ENCODE measurements at regions not wholly inside any gene's neighbourhood (a gene's known extent, or its start where the extent isn't known, plus 50 kb on each side); places are given as distances from the start of the nearest gene placed in this dataset.

- no peak for DNase-seq
Measured at GRCh38 chr5:68011259-68011760, 204.2 kb upstream of the PIK3R1 start.

DNA sequence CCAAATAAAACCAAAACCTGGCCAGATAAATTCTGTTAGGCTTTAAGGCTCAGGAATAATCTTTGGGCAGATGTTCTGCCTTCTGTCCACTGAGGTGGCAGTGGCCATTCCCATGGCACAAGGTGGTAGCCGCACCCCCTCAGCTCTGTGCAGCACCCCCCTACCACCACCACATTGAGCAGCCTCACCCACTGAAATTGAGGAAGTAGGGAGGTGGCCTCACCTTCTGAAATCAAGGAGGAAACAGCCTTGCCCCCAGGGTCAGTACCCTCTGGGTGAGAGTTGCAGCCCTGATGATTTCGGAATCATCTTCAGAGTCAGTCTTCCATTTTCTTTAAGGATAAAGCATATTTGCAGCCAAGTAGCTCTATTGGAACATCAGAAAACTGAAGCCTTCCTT, 204.8 kb upstream of the PIK3R1 start:
- intact Hi-C loops (cut with micrococcal nuclease): no loop called here
- Histone ChIP-seq H3K4me3 (ENCODE audit: low read length in 2 of 2) (no peak overlapping the region), H3K27me3 (ENCODE audit: insufficient read depth, low read length) (no peaks in the 10 kb centered on the region), H3K27ac (ENCODE audit: low read depth, low read length) (no peak overlapping the region), H3K36me3 (ENCODE audit: insufficient read depth, low read length) (no peaks in the 10 kb centered on the region), H3K4me1 (ENCODE audit: insufficient read depth, low read length) (no peaks in the 10 kb centered on the region), H3K9me3 (ENCODE audit: control insufficient read depth in 1 of 2, low read length in 2 of 2) (no peaks in the 10 kb centered on the region)
- Mint-ChIP-seq H3K27me3 (peaks cover 2 to 3% of the 10 kb centered on the region in 2 donors), H3K4me3 (no peak overlapping the region), H3K4me1 (peaks cover 0 to 4% (median 2%) of the 10 kb centered on the region in 4 donors), H3K27ac (no peak overlapping the region), H3K9me3 (peaks cover 0 to 5% (median 0%) of the 10 kb centered on the region in 8 donors), H3K36me3 (no peaks in the 10 kb centered on the region)
- DNase-seq: no peak
- ChIA-PET CTCF (ENCODE audit: partially characterized antibody) (no interaction called here), POLR2A (ENCODE audit: partially characterized antibody) (no interaction called here)

More at GRCh38 chr5:68011259-68011760, 204.2 kb upstream of the PIK3R1 start:
- intact Hi-C loops (cut with micrococcal nuclease): no loop called here
- H3K27ac ChIP-seq (ENCODE audit: low read depth, low read length): no peak overlapping the region
- Mint-ChIP-seq H3K9me3 (peaks cover 0 to 5% (median 0%) of the 10 kb centered on the region in 8 donors), H3K4me3 (no peak overlapping the region), H3K27ac (no peak overlapping the region), H3K36me3 (no peaks in the 10 kb centered on the region), H3K4me1 (peaks cover 0 to 4% (median 2%) of the 10 kb centered on the region in 4 donors), H3K27me3 (peaks cover 2 to 3% of the 10 kb centered on the region in 2 donors)
- no peaks in the 10 kb centered on the region for H3K4me1 ChIP-seq (ENCODE audit: insufficient read depth, low read length)
- ChIA-PET CTCF (ENCODE audit: partially characterized antibody) (no interaction called here), POLR2A (ENCODE audit: partially characterized antibody) (no interaction called here)
- no peak overlapping the region for H3K4me3 ChIP-seq (ENCODE audit: low read length in 2 of 2)
- no peaks in the 10 kb centered on the region for H3K9me3 ChIP-seq (ENCODE audit: control insufficient read depth in 1 of 2, low read length in 2 of 2)
- no peaks in the 10 kb centered on the region for H3K36me3 ChIP-seq (ENCODE audit: insufficient read depth, low read length)
- H3K27me3 ChIP-seq (ENCODE audit: insufficient read depth, low read length): no peaks in the 10 kb centered on the region

- H3K36me3 ChIP-seq (ENCODE audit: insufficient read depth, low read length): no peaks in the 10 kb centered on the region
- H3K9me3 ChIP-seq (ENCODE audit: control insufficient read depth in 1 of 2, low read length in 2 of 2): no peaks in the 10 kb centered on the region
- CTCF ChIA-PET (ENCODE audit: partially characterized antibody): no interaction called here
- H3K36me3 Mint-ChIP-seq: no peaks in the 10 kb centered on the region
- no peaks in the 10 kb centered on the region for H3K4me1 ChIP-seq (ENCODE audit: insufficient read depth, low read length)
- H3K4me3 ChIP-seq (ENCODE audit: low read length in 2 of 2): no peak overlapping the region
- no peak overlapping the region for H3K27ac ChIP-seq (ENCODE audit: low read depth, low read length)
- no peak overlapping the region for H3K27ac Mint-ChIP-seq
- peaks cover 0 to under 1% of the 10 kb centered on the region in 2 donors for H3K27me3 Mint-ChIP-seq
- intact Hi-C loops (cut with micrococcal nuclease): no loop called here
- no peak overlapping the region for H3K4me3 Mint-ChIP-seq
- H3K27me3 ChIP-seq (ENCODE audit: insufficient read depth, low read length): no peaks in the 10 kb centered on the region
- no peak for DNase-seq
- POLR2A ChIA-PET (ENCODE audit: partially characterized antibody): no interaction called here
- peaks cover 0 to 5% (median 0%) of the 10 kb centered on the region in 8 donors for H3K9me3 Mint-ChIP-seq
- no peaks in the 10 kb centered on the region for H3K4me1 Mint-ChIP-seq
Measured at GRCh38 chr5:68007451-68007850, 208.1 kb upstream of the PIK3R1 start.

GRCh38 chr5:68002836-68003235, 212.7 kb upstream of the PIK3R1 start:
- H3K9me3 Mint-ChIP-seq: no peaks in the 10 kb centered on the region
- Histone ChIP-seq H3K27ac (ENCODE audit: low read depth, low read length) (no peak overlapping the region), H3K36me3 (ENCODE audit: insufficient read depth, low read length) (no peaks in the 10 kb centered on the region), H3K27me3 (ENCODE audit: insufficient read depth, low read length) (no peaks in the 10 kb centered on the region), H3K9me3 (ENCODE audit: control insufficient read depth in 1 of 2, low read length in 2 of 2) (no peaks in the 10 kb centered on the region), H3K4me1 (ENCODE audit: insufficient read depth, low read length) (no peaks in the 10 kb centered on the region), H3K4me3 (ENCODE audit: low read length in 2 of 2) (no peak overlapping the region)
- ChIA-PET POLR2A (ENCODE audit: partially characterized antibody) (no interaction called here), CTCF (ENCODE audit: partially characterized antibody) (interaction anchor here (0.7 to 1.1 kb wide), 2 partner anchors 501 to 757 kb away, joined by 3 read pairs; no protein-coding TSS in a partner anchor)
- no peaks in the 10 kb centered on the region for H3K4me1 Mint-ChIP-seq
- intact Hi-C loops (cut with micrococcal nuclease): no loop called here
- H3K36me3 Mint-ChIP-seq: no peaks in the 10 kb centered on the region
- H3K4me3 Mint-ChIP-seq: no peak overlapping the region
- H3K27me3 Mint-ChIP-seq: no peaks in the 10 kb centered on the region
- H3K27ac Mint-ChIP-seq: no peak overlapping the region
- DNase-seq: no peak

DNA sequence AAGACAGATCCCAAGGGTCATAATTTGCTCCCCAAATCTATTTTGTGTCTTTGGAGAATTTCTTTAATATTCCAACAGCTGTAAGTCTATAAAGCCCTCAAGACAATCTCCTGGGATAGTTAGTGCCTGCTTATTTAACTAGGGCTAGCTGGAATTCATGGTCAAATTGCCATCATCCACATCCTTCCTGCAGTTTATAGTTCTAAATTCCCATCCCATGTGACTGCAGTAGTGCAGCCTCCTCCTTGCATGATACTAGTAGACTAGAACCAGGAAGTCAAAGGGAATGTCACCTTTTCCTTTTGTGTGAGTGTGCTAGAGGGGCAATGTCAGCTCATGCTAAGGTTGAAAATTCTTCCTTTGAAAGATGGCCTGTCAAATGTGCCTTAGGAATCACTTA, 214.8 kb upstream of the PIK3R1 start:
- H3K4me3 ChIP-seq (ENCODE audit: low read length in 2 of 2): no peak overlapping the region
- H3K27ac ChIP-seq (ENCODE audit: low read depth, low read length): no peak overlapping the region
- Mint-ChIP-seq H3K36me3 (no peaks in the 10 kb centered on the region), H3K9me3 (no peaks in the 10 kb centered on the region), H3K4me3 (no peak overlapping the region), H3K27ac (no peak overlapping the region), H3K27me3 (no peaks in the 10 kb centered on the region), H3K4me1 (no peaks in the 10 kb centered on the region)
- H3K36me3 ChIP-seq (ENCODE audit: insufficient read depth, low read length): no peaks in the 10 kb centered on the region
- ChIA-PET POLR2A (ENCODE audit: partially characterized antibody) (interaction anchor here (1.1 kb wide), 1 partner anchor 57 kb away, joined by 3 read pairs; no protein-coding TSS in a partner anchor), CTCF (ENCODE audit: partially characterized antibody) (no interaction called here)
- intact Hi-C loops (cut with micrococcal nuclease): no loop called here
- DNase-seq: no peak
- no peaks in the 10 kb centered on the region for H3K4me1 ChIP-seq (ENCODE audit: insufficient read depth, low read length)
- no peaks in the 10 kb centered on the region for H3K9me3 ChIP-seq (ENCODE audit: control insufficient read depth in 1 of 2, low read length in 2 of 2)
- H3K27me3 ChIP-seq (ENCODE audit: insufficient read depth, low read length): no peaks in the 10 kb centered on the region

GRCh38 chr5:67999391-67999790, 216.2 kb upstream of the PIK3R1 start:
- CTCF ChIA-PET (ENCODE audit: partially characterized antibody): no interaction called here
- no peaks in the 10 kb centered on the region for H3K4me1 ChIP-seq (ENCODE audit: insufficient read depth, low read length)
- no peaks in the 10 kb centered on the region for H3K4me1 Mint-ChIP-seq
- H3K9me3 ChIP-seq (ENCODE audit: control insufficient read depth in 1 of 2, low read length in 2 of 2): no peaks in the 10 kb centered on the region
- H3K27me3 Mint-ChIP-seq: no peaks in the 10 kb centered on the region
- no peaks in the 10 kb centered on the region for H3K36me3 ChIP-seq (ENCODE audit: insufficient read depth, low read length)
- no peak overlapping the region for H3K27ac ChIP-seq (ENCODE audit: low read depth, low read length)
- no peak overlapping the region for H3K4me3 Mint-ChIP-seq
- H3K36me3 Mint-ChIP-seq: no peaks in the 10 kb centered on the region
- H3K4me3 ChIP-seq (ENCODE audit: low read length in 2 of 2): no peak overlapping the region
- DNase-seq: no peak
- no peaks in the 10 kb centered on the region for H3K9me3 Mint-ChIP-seq
- POLR2A ChIA-PET (ENCODE audit: partially characterized antibody): no interaction called here
- H3K27me3 ChIP-seq (ENCODE audit: insufficient read depth, low read length): no peaks in the 10 kb centered on the region
- intact Hi-C loops (cut with micrococcal nuclease): no loop called here
- no peak overlapping the region for H3K27ac Mint-ChIP-seq

- Mint-ChIP-seq H3K4me1 (no peaks in the 10 kb centered on the region), H3K27me3 (peaks cover 4% of the 10 kb centered on the region in 2 donors), H3K27ac (no peak overlapping the region), H3K9me3 (no peaks in the 10 kb centered on the region), H3K4me3 (no peak overlapping the region), H3K36me3 (no peaks in the 10 kb centered on the region)
- Histone ChIP-seq H3K27me3 (ENCODE audit: insufficient read depth, low read length) (no peaks in the 10 kb centered on the region), H3K9me3 (ENCODE audit: control insufficient read depth in 1 of 2, low read length in 2 of 2) (no peaks in the 10 kb centered on the region), H3K36me3 (ENCODE audit: insufficient read depth, low read length) (no peaks in the 10 kb centered on the region), H3K4me3 (ENCODE audit: low read length in 2 of 2) (no peak overlapping the region), H3K4me1 (ENCODE audit: insufficient read depth, low read length) (no peaks in the 10 kb centered on the region), H3K27ac (ENCODE audit: low read depth, low read length) (no peak overlapping the region)
- intact Hi-C loops (cut with micrococcal nuclease): no loop called here
- POLR2A ChIA-PET (ENCODE audit: partially characterized antibody): no interaction called here
- CTCF ChIA-PET (ENCODE audit: partially characterized antibody): no interaction called here
- DNase-seq: no peak
Measured at GRCh38 chr5:67998709-67999261, 216.8 kb upstream of the PIK3R1 start.
